ENCODE measurements at regions not wholly inside any gene's neighbourhood (a gene's known extent, or its start where the extent isn't known, plus 50 kb on each side); places are given as distances from the start of the nearest gene placed in this dataset.

- Histone ChIP-seq H3K4me3 (ENCODE audit: low read depth, low read length) (no peak overlapping the region), H3K36me3 (ENCODE audit: control insufficient read depth, insufficient read depth, low read length) (no peaks in the 10 kb centered on the region), H3K27me3 (ENCODE audit: control insufficient read depth, insufficient read depth, low read length) (no peaks in the 10 kb centered on the region)
- DNase-seq (ENCODE audit: low read depth), result no peak
- TF ChIP-seq, protein P1, sequence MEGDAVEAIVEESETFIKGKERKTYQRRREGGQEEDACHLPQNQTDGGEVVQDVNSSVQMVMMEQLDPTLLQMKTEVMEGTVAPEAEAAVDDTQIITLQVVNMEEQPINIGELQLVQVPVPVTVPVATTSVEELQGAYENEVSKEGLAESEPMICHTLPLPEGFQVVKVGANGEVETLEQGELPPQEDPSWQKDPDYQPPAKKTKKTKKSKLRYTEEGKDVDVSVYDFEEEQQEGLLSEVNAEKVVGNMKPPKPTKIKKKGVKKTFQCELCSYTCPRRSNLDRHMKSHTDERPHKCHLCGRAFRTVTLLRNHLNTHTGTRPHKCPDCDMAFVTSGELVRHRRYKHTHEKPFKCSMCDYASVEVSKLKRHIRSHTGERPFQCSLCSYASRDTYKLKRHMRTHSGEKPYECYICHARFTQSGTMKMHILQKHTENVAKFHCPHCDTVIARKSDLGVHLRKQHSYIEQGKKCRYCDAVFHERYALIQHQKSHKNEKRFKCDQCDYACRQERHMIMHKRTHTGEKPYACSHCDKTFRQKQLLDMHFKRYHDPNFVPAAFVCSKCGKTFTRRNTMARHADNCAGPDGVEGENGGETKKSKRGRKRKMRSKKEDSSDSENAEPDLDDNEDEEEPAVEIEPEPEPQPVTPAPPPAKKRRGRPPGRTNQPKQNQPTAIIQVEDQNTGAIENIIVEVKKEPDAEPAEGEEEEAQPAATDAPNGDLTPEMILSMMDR (IDR thresholded peaks at IDR 0.05; ENCODE audit: insufficient read depth, low read length, poor library complexity, severe bottlenecking), result no peak
These were observed 180.8 kb upstream of the CAMK1G start for GRCh38 chr1:209402697-209403096.

- Histone ChIP-seq H3K4me3 (ENCODE audit: low read depth, low read length) (no peak overlapping the region), H3K36me3 (ENCODE audit: control insufficient read depth, insufficient read depth, low read length) (no peaks in the 10 kb centered on the region), H3K27me3 (ENCODE audit: control insufficient read depth, insufficient read depth, low read length) (no peaks in the 10 kb centered on the region)
- TF ChIP-seq, protein P1 (IDR thresholded peaks at IDR 0.05; ENCODE audit: insufficient read depth, low read length, poor library complexity, severe bottlenecking), result no peak
- DNase-seq (ENCODE audit: low read depth), result no peak
These were observed 179.6 kb upstream of the CAMK1G start for GRCh38 chr1:209403921-209404320.

DNA sequence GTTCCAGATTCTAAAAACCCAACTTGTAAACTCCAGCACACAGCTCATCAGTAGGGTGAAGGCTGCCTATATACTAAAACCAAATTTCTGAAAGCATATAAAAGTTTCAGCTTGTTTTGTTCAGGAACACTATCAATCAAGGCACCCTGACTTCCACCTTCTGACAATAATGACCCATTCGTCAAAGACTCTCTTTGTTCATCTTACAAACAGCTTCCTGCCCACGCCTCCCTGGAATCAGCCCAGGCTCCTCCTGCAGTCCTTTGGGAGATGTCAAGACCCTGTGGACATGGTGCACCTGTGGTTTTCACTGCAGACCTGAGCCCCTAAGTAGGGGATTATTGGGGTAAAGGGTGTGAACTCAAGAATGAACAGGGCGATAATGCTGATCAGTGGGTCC lies 178.9 kb upstream of the CAMK1G start:
- DNase-seq (ENCODE audit: low read depth), result no peak
- Histone ChIP-seq H3K27me3 (ENCODE audit: control insufficient read depth, insufficient read depth, low read length) (no peaks in the 10 kb centered on the region), H3K36me3 (ENCODE audit: control insufficient read depth, insufficient read depth, low read length) (no peaks in the 10 kb centered on the region), H3K4me3 (ENCODE audit: low read depth, low read length) (no peak overlapping the region)
- TF ChIP-seq, protein P1 (IDR thresholded peaks at IDR 0.05; ENCODE audit: insufficient read depth, low read length, poor library complexity, severe bottlenecking), result no peak

DNA sequence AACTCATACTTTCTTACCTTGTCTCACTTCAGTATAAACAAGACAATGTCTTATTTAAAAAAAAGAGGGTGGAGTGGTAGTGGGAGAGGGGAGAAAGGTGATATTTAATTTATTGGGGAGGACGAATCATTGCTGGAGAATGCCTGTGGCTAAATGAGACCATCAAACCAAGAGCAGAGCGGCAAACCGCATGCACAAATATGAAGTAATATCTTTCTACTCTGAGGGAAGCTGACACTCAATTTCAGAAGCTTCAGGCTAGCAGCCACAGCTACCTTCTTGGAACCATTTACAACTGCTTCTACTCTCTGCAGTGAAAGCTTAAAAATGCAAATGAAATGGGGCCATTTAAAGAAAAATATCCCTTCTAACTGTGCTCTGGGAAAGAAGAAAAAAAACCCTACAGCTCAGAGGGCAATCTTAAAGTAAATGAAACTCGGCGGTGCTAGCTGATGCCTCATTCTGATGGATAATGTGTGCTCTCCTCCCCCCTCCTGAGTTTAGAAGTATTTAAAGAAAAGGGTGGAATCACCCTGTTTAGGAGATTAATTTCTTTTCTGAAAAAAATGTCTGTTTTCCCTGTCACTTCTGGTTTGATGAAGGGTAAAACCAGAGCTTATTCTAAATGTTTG lies 178.2 kb upstream of the CAMK1G start:
- DNase-seq (ENCODE audit: low read depth), result no peak
- Histone ChIP-seq H3K4me3 (ENCODE audit: low read depth, low read length) (no peak overlapping the region), H3K27me3 (ENCODE audit: control insufficient read depth, insufficient read depth, low read length) (no peaks in the 10 kb centered on the region), H3K36me3 (ENCODE audit: control insufficient read depth, insufficient read depth, low read length) (no peaks in the 10 kb centered on the region)
- TF ChIP-seq, protein P1 (IDR thresholded peaks at IDR 0.05; ENCODE audit: insufficient read depth, low read length, poor library complexity, severe bottlenecking), result no peak

DNA sequence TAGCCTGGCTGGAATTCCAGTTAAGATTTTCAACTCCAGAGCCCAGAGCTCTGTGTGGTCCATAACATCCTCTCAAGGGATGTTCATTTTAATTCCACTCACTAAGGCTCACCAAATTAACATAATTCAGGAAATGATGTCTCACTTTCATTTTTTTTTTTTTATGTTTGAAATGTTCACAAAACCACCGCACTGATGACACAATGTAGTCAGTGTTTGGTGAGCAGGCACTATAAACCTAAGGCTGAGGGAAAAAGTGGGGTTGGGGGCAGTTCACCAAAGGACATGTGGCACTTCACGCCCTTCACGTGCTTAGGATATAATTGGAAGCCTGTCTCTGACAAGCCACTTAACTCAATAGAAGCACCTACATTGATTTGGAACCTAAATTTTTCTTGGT lies 177.3 kb upstream of the CAMK1G start:
- H3K4me3 ChIP-seq (ENCODE audit: low read depth, low read length), result no peak overlapping the region
- H3K27me3 ChIP-seq (ENCODE audit: control insufficient read depth, insufficient read depth, low read length), result no peaks in the 10 kb centered on the region
- no peaks in the 10 kb centered on the region for H3K36me3 ChIP-seq (ENCODE audit: control insufficient read depth, insufficient read depth, low read length)
- TF ChIP-seq, protein P1 (IDR thresholded peaks at IDR 0.05; ENCODE audit: insufficient read depth, low read length, poor library complexity, severe bottlenecking), result no peak
- no peak for DNase-seq (ENCODE audit: low read depth)

GRCh38 chr1:209406595-209406994 lies 176.9 kb upstream of the CAMK1G start:
- DNase-seq (ENCODE audit: low read depth), result no peak
- Histone ChIP-seq H3K4me3 (ENCODE audit: low read depth, low read length) (no peak overlapping the region), H3K27me3 (ENCODE audit: control insufficient read depth, insufficient read depth, low read length) (no peaks in the 10 kb centered on the region), H3K36me3 (ENCODE audit: control insufficient read depth, insufficient read depth, low read length) (no peaks in the 10 kb centered on the region)
- TF ChIP-seq, protein P1 (IDR thresholded peaks at IDR 0.05; ENCODE audit: insufficient read depth, low read length, poor library complexity, severe bottlenecking), result no peak
